Stimulated activated CD4-positive, alpha-beta T cell treated with anti-CD3 and anti-CD28 coated beads, Interleukin-15, amount 100 ng/mL, for 24 hours (primary cell): ENCODE measurements at regions not wholly inside any gene's neighbourhood (a gene's known extent, or its start where the extent isn't known, plus 50 kb on each side); places are given as distances from the start of the nearest gene placed in this dataset.
"Not testable (repeated sequence)": the region's sequence is repeated elsewhere in the genome, so short reads cannot be mapped to it uniquely, and the experiment has no call there.

ENCODE experiments used
- DNase-seq: peaks from one replicate; pipeline ENCODE4 v3.0.0-alpha.2; 2020

DNA sequence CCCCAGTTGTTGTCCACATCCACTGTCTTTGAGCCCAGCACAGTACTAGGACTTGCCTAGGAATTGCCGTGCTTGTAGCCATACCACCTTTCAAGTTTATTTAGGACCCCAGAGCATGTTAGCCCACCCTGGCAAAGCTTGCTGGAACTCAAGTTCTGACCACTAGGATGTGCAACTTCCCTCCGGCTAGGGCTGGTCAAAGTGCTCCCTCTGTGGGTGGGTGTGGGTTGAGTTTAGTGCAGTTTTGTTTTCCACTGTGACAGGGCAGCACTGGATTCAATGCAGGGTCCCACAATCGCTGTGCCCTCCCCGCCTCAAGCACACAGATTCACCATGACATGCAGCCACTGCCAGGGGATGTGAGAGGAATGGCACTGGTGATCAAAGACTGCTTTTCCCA is 96.0 kb downstream of the RASGEF1B start:
- no peak for DNase-seq

DNA sequence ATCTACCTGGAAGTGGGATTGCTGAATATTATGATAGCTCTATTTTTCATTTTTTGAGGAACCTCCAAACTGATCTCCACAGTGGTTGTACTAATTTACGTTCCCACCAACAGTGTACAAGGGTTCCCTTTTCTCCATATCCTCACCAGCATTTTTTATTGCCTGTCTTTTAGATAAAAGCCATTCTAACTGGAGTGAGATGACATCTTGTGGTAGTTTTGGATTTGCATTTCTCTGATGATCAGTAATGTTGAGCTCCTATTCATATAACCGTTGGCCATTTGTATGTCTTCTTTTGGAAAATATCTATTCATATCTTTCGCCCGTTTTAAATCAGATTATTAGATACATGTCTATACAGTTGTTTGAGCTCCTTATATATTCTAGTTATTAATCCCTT is 101.8 kb downstream of the RASGEF1B start:
- no peak for DNase-seq

DNA sequence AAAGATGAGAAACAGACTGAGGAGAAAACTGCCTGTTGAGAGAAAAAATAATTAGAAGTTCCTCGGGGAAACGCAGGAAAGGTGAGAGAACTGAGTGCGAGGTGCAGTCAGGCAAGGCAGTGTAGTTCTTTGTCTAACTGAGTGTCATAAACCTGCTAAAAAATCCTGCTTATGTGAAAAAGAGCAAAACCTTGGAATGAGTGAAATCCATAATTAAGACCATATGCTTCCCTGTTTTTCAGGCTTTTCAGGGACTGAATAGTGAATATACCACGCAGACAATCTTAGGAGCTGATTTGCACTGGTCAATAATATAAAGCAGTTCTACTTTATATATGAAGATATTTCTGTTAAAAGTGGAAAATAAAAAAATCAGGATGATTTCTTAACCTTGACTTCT is 104.9 kb downstream of the RASGEF1B start:
- no peak for DNase-seq

DNA sequence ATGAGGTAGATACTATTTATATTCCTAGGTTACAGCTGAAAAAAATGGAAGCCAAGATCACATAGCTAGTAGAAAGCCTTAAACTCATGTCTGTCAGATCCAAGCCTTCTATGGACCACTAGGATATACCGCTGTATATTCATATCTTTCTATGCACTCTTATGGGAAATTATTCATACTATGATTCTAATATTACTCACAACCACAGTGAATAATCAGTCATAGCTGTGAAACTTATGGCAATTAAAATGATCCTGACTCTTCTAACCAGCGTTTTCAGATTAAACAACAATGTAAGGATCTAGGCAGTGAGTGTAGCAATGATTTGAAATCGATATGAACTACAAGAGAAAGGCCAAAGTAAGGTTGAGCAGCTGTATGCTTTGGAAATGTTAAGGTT is 111.0 kb downstream of the RASGEF1B start:
- DNase-seq = no peak

DNA sequence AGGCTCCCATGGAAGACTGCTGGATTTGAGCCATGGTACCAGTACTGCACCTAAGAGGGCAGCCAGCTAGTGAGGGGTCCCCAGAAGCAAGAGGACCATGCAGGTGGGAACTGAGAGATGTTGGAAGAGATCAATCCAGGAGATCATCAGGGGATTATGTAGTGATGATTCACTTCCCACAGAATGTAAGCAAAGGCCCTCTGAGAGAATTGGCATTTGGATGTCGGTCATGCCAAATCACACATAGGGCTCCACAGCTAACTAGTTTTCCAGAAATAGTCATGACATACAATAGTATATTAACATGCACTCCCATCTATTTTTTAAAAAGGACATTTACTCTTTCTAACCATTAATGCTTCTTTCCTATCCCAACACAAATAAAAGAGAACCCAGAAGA is 112.5 kb downstream of the RASGEF1B start:
- no peak for DNase-seq

DNA sequence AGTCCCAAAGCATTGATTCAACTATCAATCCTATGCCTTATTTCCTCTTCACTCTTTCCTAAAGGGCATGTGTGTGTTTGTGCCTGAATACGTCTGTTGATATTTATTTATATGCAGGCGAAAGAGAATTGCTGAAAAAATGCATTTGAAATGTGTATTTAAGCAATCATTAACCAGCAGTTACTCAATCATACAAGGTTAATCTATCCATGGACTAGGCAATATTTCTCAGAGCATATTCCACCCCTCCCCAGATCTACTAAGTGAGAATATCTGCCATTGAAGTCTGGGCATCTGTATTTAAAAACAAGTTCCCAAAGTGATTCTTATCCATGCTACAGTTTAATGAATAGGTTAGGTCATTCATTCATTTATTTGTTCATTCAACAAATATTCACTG is 113.6 kb downstream of the RASGEF1B start:
- DNase-seq = no peak

DNA sequence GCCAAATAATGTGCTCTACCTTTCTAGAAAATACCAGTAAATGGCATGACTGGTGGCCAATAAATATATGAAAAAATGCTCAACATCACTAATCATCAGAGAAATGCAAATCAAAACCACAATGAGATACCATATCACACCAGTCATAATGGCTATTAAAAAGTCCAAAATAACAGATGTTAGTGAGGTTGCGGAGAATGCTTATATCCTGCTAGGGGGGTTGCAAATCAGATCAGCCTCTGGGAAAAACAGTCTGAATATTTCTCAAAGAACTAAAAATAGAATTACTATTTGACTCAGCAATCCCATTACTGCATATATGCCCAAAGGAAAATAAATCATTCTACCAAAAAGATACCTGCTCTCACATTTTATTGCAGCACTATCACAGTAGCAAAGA is 115.1 kb downstream of the RASGEF1B start:
- DNase-seq = no peak

DNA sequence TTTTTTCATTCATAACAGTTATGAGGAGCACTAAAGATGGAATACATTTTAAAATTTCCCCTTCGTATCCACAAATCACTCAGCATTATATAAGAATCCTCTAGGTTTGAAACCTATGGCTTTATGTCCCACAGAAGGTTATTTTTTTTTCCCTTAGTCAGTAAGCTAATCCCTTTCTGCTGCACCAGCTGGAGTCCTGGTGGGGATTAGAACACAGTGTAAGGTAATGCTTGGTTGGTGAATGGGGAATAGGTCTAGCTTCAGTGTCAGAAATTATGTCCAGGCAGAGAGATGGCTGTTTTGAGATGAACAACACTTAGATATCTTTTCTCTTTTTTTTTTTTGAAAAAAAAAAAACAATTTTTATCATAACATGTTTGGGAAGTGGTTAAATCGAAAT is 116.6 kb downstream of the RASGEF1B start:
- DNase-seq = no peak

DNA sequence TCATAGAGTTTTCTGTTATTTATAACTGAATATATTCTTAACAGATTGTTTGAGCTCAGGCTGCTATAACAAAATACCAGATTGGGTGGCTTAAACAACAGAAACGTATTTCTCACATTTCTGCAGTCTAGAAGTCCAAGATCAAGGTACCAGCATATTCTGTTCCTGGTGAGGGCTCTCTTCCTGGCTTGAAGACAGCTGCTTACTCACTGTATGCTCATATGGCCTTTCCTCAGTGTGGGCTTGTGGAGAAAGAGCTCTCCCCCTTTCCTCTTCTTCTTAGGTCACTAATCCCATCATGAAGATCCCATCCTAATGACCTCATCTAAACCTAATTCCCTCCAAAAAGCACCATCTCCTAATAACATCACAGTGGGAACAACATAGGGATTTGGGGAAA is 117.8 kb downstream of the RASGEF1B start:
- DNase-seq = no peak

DNA sequence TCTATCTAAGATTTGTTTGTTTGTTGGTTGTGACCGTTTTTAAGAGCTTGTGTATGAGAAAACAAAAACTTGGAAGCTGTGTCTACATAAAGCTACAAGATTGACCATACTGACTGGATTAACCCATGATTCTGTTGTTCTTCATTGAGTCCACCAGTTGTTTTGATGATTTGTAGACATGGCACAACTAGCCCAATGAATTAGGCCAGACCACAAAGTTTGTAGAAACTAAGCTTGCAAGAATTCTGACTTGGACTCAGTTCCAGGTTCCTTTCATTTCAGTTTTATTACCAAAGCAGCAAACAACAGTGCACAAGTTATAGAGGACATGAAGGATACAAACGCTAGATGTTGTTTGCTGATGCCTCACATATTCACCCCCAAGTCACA is 119.3 kb downstream of the RASGEF1B start:
- no peak for DNase-seq

DNA sequence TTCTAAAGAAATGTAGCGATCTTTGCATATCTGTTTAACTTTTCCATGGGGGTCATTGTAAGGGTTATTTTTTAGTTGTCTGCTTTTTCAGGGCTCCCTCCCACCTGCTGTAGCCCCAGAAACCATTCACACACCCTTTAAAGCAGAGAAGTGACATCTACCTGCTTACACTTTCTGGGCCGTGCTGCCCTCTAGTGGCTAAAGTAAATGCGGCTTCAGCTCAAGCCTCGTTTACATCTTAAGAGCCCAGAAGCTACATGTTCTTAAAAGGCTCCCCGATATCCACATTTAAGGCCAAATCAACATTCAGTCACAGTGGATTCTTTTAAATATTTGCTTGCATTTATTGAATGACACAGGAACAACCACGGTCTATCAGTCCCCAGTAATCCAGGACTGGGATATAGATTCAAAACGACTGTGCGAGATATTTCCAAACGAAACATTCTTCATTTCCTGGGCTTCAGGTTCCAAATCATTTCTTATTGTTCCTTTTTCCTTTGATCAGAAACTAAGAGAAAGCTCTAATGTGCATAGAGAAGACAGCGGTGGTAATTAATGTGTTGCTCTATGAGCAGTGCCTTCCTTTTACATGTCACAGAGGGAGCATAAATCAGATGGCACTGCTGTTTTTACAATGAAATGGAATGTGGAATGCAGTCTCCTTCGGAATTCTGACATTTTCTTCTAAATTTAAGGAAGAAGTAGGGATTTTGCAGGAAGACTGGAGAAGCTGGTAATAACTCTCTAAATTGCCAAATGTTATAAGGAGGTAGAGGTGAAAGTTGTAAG is 119.9 kb downstream of the RASGEF1B start:
- peak; percentile 79 for DNase-seq

DNA sequence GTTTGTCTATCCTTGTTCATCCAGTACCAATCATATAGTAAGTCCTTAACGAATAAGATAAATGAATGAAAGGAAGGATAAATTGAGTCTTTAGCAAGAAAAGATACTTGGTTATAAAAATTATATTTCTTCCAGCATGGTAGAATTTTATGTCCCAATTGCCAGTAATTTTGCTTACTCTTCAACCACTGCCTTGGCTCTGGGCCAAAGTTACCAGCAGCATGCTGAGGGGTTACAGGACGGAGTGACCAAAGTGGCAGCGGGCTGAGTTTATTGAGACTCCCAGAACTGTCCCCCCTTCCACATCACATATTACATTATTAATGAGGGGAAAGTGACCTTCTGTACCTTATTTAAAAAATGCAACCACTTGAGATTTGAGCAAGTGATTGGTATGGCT is 121.7 kb downstream of the RASGEF1B start:
- no peak for DNase-seq

DNA sequence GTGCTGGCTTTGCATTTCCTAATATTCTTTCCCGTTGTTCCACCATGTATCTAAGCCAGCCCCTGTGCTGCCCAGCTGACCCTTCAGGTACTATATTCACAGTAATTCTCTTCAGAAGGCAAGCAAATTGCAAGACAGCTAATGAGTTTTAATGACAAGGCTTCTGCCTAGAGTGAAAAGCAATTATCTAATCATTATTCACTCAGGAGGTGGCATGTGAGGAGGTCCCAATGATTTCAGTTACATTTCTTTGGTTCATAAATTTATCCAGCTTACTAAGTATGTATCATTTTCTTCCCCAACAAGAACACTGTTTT is 123.0 kb downstream of the RASGEF1B start:
- no peak for DNase-seq

DNA sequence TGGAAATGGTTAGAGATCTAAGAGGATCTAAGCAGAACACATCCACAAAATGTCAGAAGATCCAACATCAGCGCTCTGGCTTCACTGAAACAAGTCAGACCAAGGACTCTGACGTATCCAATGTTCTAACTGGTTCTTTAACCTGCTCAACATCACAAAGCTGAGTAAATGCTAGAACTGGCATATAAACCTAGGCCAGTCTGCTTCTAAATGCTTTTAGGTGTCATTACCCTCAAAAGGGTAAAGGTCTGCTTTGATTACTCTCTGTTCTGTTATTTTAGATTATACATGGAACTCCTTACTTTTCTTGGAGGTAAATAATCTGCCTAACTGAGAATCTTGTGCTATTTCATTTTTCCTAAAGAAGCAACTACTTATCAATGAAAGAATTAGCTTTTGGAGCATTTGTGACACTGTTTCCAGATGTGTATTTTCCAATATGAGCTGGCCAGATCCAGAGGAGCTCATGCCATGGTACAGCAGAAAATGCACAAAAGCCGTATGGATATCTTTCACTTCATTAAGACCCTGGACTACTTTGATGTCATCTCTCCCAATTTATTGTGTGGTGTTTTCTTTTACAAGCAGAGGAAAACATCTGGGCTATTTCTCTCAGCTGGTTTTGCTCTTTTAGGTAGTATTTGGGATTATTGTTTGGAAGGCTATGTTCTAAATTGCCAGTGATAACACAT is 123.5 kb downstream of the RASGEF1B start:
- DNase-seq = no peak

DNA sequence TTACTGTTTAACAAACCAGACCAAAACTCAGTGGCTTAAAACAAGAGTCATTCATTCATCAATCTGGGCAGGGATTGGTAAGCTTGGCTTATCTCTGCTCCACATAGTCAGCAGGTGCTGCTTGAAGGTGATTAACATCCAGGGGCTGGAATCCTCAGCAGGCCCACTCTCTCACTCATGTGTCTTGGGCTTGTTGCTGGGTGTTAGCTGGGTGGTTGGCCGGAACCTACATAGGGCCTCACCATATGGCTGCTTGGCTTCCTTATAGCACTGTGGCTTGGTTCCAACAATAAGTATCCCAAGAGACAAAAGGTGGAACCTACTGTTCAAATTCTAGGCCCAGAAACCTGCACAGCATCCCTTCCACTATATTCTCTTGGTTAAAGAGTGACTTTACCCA is 125.0 kb downstream of the RASGEF1B start:
- no peak for DNase-seq

DNA sequence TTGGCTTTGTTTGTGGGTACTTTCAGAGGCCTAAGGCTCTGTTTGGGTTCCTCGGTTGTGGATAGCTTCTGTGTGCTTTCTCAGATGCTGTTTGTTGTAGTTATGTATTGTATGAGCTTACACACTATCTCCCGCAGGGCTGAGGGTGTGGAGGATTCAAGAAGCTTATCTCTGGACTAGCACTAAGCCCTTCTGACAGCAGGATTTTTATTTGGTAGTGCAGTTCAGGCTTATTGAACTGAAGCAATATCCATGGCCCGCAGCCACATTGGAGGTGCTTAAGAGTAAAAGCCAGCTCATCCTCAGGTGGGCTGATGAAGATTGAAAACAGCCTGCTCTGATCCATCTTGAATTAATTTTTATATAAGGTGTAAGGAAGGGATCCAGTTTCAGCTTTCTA is 128.2 kb downstream of the RASGEF1B start:
- no peak for DNase-seq

DNA sequence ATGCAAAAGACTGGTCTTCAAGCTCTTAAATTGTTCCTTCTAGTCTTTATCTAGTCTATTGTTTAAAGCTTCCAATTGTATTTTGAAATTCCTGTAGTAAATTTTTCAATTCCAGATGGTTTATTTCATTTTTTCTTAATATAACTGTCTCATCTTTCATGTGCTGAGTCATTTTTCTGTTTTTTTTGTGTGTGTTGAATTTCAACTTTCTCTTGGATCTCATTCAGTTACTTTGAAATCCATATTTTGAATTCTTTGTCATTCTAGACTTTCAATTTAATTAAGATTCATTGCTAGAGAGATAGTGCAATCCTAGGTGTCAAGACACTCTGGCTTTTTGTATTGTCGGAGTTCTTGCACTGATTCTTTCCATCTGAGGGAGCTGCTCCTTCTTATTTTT is 128.0 kb upstream of the PRKG2 start:
- no peak for DNase-seq

DNA sequence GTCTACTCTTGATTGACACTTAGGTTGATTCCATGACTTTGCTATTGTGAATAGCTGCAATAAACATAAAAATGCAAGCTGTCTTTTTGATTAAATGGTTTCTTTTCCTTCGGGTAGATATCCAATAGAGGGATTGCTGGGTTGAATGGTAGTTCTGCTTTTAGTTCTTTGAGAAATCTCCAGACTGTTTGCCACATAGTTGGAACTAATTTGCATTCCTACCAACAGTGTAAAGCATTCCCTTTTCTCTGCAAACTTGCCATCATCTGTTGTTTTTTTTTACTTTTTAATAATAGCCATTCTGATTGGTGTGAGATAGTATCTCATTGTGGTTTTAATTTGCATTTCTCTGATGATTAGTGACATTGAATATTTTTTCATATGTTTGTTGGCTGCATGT is 122.2 kb upstream of the PRKG2 start:
- no peak for DNase-seq

DNA sequence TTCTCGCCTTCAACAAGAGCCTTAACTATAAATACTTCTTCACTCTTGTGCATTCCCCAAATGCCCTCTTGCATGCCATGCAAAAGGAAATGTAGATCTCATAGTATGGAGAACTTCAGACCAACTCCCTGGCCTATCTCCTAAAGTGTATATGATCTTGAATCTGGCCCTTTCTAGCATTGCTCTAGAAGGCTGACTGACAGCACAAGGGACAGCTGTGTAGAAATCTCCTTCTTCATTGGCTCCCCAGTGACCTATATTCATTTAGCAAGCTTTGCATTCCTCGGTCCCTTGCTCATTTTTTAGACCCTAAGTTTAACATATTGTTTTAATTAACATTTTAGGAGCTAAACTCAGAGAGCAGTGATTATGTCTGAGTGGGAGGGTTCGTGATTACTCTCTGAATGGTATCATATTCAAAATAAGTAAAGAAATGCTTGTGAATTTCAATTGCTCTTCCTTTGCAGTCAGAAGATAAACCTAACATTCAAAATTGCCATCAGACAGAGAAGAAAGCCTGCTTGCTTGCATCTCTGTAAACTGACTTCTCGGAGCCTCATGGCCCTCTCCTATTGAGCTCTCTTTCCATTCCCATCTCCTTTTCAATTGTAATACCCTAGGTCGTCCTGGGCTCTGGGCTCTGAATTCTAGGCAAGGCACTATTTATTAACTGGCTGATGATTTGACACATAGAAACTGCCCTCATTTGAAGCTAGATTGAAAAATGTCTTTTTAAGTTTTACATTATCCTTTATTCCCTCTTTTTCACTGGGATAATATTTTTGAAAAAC is 120.3 kb upstream of the PRKG2 start:
- no peak for DNase-seq

DNA sequence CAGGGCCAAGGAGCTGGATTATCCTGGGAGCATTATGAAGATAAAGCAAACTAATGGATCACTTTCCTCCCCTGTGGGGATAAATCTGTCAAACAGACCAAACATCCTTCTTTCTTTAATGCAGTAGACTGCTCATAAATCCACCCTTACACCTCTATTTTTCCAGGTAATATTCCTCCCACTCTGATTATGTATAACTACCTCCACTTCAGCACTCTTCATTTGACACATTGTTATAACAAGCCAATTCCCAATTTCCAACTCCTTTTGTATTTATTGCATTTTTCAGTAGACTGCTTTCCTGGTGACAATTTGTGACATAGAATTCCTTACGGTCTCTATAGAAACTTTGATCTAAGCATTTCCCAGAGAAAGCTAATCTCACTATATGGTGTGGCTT is 115.0 kb upstream of the PRKG2 start:
- DNase-seq = no peak

DNA sequence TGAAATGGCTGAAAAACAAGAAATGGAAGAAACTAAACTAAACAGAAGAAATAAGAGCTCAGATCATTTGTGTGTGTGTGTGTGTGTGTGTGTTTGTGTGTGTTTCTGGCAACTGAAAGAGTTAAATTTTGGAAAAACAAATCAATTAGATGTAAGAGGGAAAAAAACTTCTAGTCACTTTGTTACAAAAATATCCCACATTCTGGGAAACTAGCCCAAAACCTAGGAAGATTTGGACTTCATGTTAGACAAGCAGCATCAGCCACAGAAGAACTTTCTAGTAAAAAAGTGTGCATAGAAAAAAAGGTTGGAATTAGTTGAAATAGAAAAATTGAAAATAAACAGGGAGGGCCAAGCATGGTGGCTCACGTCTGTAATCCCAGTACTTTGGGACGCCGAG is 111.6 kb upstream of the PRKG2 start:
- DNase-seq = no peak

DNA sequence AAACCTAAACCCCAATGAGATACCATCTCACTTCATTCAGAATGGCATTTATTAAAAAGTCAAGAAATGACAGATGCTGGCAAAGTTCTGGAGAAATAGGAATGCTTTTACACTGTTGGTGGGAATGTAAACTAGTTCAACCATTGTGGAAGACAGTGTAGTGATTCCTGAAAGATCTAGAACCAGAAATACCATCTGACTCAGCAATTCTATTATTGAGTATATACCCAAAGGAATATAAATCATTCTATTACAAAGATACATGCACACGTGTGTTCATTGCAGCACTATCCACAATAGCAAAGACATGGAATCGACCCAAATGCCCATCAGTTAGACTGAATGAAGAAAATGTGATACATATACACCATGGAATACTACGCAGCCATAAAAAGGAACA is 109.6 kb upstream of the PRKG2 start:
- not testable (repeated sequence) for DNase-seq

DNA sequence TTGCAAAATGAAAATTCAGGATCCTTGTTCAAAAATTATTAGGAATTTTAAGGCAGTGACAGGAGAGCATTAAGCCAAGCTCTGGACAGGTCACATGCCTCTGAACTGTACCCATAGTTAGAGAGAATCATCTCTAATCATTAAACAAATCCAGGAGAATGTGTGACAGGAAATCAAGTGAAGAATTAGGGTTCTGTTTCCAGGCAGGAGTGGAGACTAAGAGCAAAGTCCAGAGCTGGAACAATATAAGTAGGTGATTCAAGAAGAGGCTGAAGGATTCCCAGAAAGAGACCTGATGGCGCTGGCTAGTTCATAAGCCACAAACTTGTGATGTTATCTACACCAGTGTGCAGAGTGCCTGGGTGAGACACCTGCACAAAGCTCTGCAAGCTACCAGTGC is 104.6 kb upstream of the PRKG2 start:
- no peak for DNase-seq

DNA sequence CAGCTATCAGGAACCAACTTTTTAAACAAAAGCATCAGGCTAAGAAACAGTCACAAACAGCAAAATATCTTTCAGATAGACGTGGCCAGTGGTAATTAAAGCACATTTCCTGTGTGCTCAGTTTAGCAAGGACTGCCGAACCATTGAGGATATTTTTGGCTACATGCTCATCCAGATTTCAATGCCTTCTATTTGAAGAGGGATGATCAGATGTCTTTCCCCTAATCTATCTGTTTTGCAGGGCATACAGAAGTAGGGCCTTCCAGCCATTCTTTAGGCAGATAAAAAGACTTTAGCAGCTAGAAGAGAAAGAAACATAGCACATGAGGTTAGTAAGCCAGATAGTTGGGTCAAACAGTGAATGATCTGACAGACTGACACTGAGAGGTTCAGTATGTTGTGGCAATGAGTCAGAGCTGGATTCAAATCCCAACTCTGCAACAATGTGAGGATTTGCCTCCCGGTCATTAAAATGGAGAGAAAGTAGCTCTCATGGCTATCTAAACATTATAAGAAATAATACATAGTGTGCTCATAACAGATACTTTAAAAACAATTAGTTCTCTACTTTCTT is 100.0 kb upstream of the PRKG2 start:
- DNase-seq = no peak
